ENCODE measurements at regions not wholly inside any gene's neighbourhood (a gene's known extent, or its start where the extent isn't known, plus 50 kb on each side); places are given as distances from the start of the nearest gene placed in this dataset.
"Not testable (repeated sequence)": the region's sequence is repeated elsewhere in the genome, so short reads cannot be mapped to it uniquely, and the experiment has no call there.

GRCh38 chr7:51929818-51930217 lies 613.2 kb upstream of the COBL start:
- Histone ChIP-seq H3K36me3 (no peaks in the 10 kb centered on the region), H3K27me3 (replicated peaks; ENCODE audit: insufficient read depth) (no peaks in the 10 kb centered on the region), H3K4me1 (ENCODE audit: control insufficient read depth in 1 of 2, low read depth in 2 of 2) (no peaks in the 10 kb centered on the region), H3K27ac (no peak overlapping the region), H3K9me3 (no peaks in the 10 kb centered on the region), H3K4me3 (no peak overlapping the region)
- TF ChIP-seq CTCF (IDR thresholded peaks at IDR 0.05), result no peak
- DNase-seq (ENCODE audit: low spot score), result no peak
- no peak for ATAC-seq (ENCODE audit: insufficient number of reproducible peaks, low FRiP score, low read depth)

- no peak for ATAC-seq (ENCODE audit: insufficient number of reproducible peaks, low FRiP score, low read depth)
- H3K27ac ChIP-seq, result no peak overlapping the region
- no peak overlapping the region for H3K4me3 ChIP-seq
- no peaks in the 10 kb centered on the region for H3K9me3 ChIP-seq
- no peak for DNase-seq (ENCODE audit: low spot score)
- no peaks in the 10 kb centered on the region for H3K27me3 ChIP-seq (replicated peaks; ENCODE audit: insufficient read depth)
- no peak for TF ChIP-seq CTCF (IDR thresholded peaks at IDR 0.05)
- H3K4me1 ChIP-seq (ENCODE audit: control insufficient read depth in 1 of 2, low read depth in 2 of 2), result no peaks in the 10 kb centered on the region
- H3K36me3 ChIP-seq, result no peaks in the 10 kb centered on the region
These were observed 611.1 kb upstream of the COBL start for GRCh38 chr7:51927738-51928137.

GRCh38 chr7:51918581-51918980 lies 602.0 kb upstream of the COBL start:
- ATAC-seq (ENCODE audit: insufficient number of reproducible peaks, low FRiP score, low read depth) (no peak), DNase-seq (ENCODE audit: low spot score) (no peak)
- TF ChIP-seq CTCF (IDR thresholded peaks at IDR 0.05), result no peak
- H3K4me3 ChIP-seq, result no peak overlapping the region
- H3K27ac ChIP-seq, result no peak overlapping the region
- H3K27me3 ChIP-seq (replicated peaks; ENCODE audit: insufficient read depth), result no peaks in the 10 kb centered on the region
- no peaks in the 10 kb centered on the region for H3K9me3 ChIP-seq
- H3K36me3 ChIP-seq, result no peaks in the 10 kb centered on the region
- H3K4me1 ChIP-seq (ENCODE audit: control insufficient read depth in 1 of 2, low read depth in 2 of 2), result no peaks in the 10 kb centered on the region

GRCh38 chr7:51901489-51901840 lies 584.9 kb upstream of the COBL start:
- Histone ChIP-seq H3K36me3 (no peaks in the 10 kb centered on the region), H3K9me3 (no peaks in the 10 kb centered on the region), H3K27ac (no peak overlapping the region), H3K4me3 (no peak overlapping the region), H3K27me3 (replicated peaks; ENCODE audit: insufficient read depth) (no peaks in the 10 kb centered on the region), H3K4me1 (ENCODE audit: control insufficient read depth in 1 of 2, low read depth in 2 of 2) (no peaks in the 10 kb centered on the region)
- ATAC-seq (ENCODE audit: insufficient number of reproducible peaks, low FRiP score, low read depth), result no peak
- no peak for TF ChIP-seq CTCF (IDR thresholded peaks at IDR 0.05)
- no peak for DNase-seq (ENCODE audit: low spot score)

- H3K9me3 ChIP-seq; H3K4me3 ChIP-seq; H3K4me1 ChIP-seq (ENCODE audit: control insufficient read depth in 1 of 2, low read depth in 2 of 2); DNase-seq (ENCODE audit: low spot score); H3K27ac ChIP-seq; ATAC-seq (ENCODE audit: insufficient number of reproducible peaks, low FRiP score, low read depth); H3K36me3 ChIP-seq; H3K27me3 ChIP-seq (replicated peaks; ENCODE audit: insufficient read depth): not testable (repeated sequence)
These were observed 584.3 kb upstream of the COBL start for GRCh38 chr7:51900755-51901488.

GRCh38 chr7:51899611-51900010 lies 583.0 kb upstream of the COBL start:
- Histone ChIP-seq H3K4me1 (ENCODE audit: control insufficient read depth in 1 of 2, low read depth in 2 of 2) (no peaks in the 10 kb centered on the region), H3K27me3 (replicated peaks; ENCODE audit: insufficient read depth) (no peaks in the 10 kb centered on the region), H3K4me3 (no peak overlapping the region), H3K9me3 (no peaks in the 10 kb centered on the region), H3K27ac (no peak overlapping the region), H3K36me3 (no peaks in the 10 kb centered on the region)
- ATAC-seq (ENCODE audit: insufficient number of reproducible peaks, low FRiP score, low read depth), result no peak
- TF ChIP-seq CTCF (IDR thresholded peaks at IDR 0.05), result no peak
- DNase-seq (ENCODE audit: low spot score), result no peak
